ENCODE measurements at regions not wholly inside any gene's neighbourhood (a gene's known extent, or its start where the extent isn't known, plus 50 kb on each side); places are given as distances from the start of the nearest gene placed in this dataset.

- DNase-seq = no peak
These were observed 74.1 kb upstream of the LRATD1 start for GRCh38 chr2:14558335-14558919.

- no peak for DNase-seq
These were observed 71.8 kb upstream of the LRATD1 start for GRCh38 chr2:14560716-14561115.

- DNase-seq = no peak
These were observed 69.2 kb upstream of the LRATD1 start for GRCh38 chr2:14563324-14563723.

- DNase-seq = no peak
These were observed 66.9 kb upstream of the LRATD1 start for GRCh38 chr2:14565666-14566065.

GRCh38 chr2:14567561-14567960 is 65.0 kb upstream of the LRATD1 start:
- DNase-seq = no peak

GRCh38 chr2:14569294-14569693 is 63.2 kb upstream of the LRATD1 start:
- DNase-seq = no peak

- DNase-seq = no peak
These were observed 59.9 kb upstream of the LRATD1 start for GRCh38 chr2:14572633-14573032.

- DNase-seq = no peak
These were observed 54.7 kb upstream of the LRATD1 start for GRCh38 chr2:14577843-14578242.
